SU-DHL-6 (cell line): ENCODE measurements at regions not wholly inside any gene's neighbourhood (a gene's known extent, or its start where the extent isn't known, plus 50 kb on each side); places are given as distances from the start of the nearest gene placed in this dataset.

Source experiments
- CTCF ChIP-seq: fragments of 200-600 bp; sonication (generic); IDR thresholded peaks from one replicate; pipeline ENCODE4 v1.5.1; 2017; ENCODE audit warnings: antibody characterized with exemption, mild to moderate bottlenecking, low read length, moderate library complexity; ENCODE audit not compliant: insufficient read depth, poor library complexity, severe bottlenecking
- EZH2phosphoT487 ChIP-seq: fragments of 200-600 bp; sonication (generic), shearing (Covaris generic); conservative IDR thresholded peaks from 2 replicates; pipeline ENCODE4 v1.6.1; 2018; ENCODE audit warnings: mild to moderate bottlenecking, antibody characterized with exemption, low read length, moderate library complexity, mixed read lengths

DNA sequence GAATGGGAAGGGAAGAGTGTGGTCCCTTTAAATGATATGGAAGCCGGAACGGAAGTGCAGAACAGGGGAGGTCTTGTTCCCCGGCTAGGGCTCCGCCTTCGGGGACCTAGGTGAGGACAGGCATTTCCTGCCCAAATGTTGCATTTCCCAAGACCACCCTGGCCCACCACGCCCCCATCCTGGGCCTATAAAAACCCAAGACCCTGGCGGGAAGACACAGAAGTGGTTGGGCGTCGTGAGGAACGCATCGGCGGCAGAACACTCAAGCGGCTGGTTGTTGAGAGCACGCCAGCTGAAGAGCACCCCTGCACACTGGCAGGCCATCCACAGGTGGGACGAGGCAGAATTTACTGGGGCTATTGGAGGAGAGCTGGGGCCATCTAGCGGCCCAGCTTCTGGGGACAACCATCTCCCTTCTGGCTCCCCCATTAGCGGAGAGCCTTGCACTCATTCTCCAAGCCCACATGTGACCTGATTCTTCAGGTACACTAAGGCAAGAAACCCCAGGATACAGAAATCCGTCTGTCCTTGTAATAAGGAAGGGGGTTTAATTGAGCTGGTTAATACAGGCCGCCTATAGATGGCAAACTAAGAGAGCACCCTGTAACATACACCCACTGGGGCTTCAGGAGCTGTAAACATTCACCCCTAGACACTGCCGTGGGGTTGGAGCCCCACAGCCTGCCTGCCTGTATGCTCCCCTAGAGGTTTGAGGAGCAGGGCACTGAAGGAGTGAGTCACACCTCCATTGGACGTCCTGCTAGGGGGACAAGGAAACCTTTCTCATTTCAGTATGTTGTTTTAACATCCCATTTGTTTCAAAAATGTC, 1327.9 kb downstream of the BRINP3 start:
- no peak for TF ChIP-seq CTCF
- TF ChIP-seq EZH2phosphoT487, result no peak
